Cardiac fibroblast (primary cell): ENCODE measurements at regions not wholly inside any gene's neighbourhood (a gene's known extent, or its start where the extent isn't known, plus 50 kb on each side); places are given as distances from the start of the nearest gene placed in this dataset.

Experiments
- DNase-seq, 2 donors: peaks; one replicate each; pipeline versions ENCODE4 v3.0.0 to v3.0.0-alpha.2; 2010; ENCODE audit warnings: low read depth in 2 of 2
- H3K4me3 ChIP-seq, 2 donors: replicated peaks in 1 of 2; 1 replicate in 1 of 2; 2 replicates in 1 of 2; pipeline ENCODE4 v1.5.1; 2011; ENCODE audit warnings: low read depth in 2 of 2, low read length in 2 of 2, mild to moderate bottlenecking in 2 of 2, moderate library complexity in 1 of 2
- CTCF ChIP-seq: IDR thresholded peaks from one replicate; pipeline ENCODE4 v1.5.1; 2011; ENCODE audit warnings: low read depth, mild to moderate bottlenecking, low read length, inconsistent platforms

- no peak overlapping the region for H3K4me3 ChIP-seq
- peak; percentile 1 to 15 for DNase-seq
- TF ChIP-seq CTCF, result peak; percentile 13
These were observed 283.6 kb downstream of the ADRA2A start for GRCh38 chr10:111360260-111360925.

- TF ChIP-seq CTCF, result no peak
- DNase-seq, result no peak
- no peak overlapping the region for H3K4me3 ChIP-seq
These were observed 290.7 kb downstream of the ADRA2A start for GRCh38 chr10:111367531-111367930.

GRCh38 chr10:111370101-111370500, 293.3 kb downstream of the ADRA2A start:
- TF ChIP-seq CTCF, result no peak
- DNase-seq, result peak in 1 of 2 donors; percentile 11
- no peak overlapping the region for H3K4me3 ChIP-seq

GRCh38 chr10:111373696-111374095, 296.9 kb downstream of the ADRA2A start:
- TF ChIP-seq CTCF, result no peak
- no peak for DNase-seq
- H3K4me3 ChIP-seq, result no peak overlapping the region

GRCh38 chr10:111379534-111380187, 302.8 kb downstream of the ADRA2A start:
- no peak for DNase-seq
- no peak for TF ChIP-seq CTCF
- H3K4me3 ChIP-seq, result no peak overlapping the region

- no peak for DNase-seq
- H3K4me3 ChIP-seq, result no peak overlapping the region
- no peak for TF ChIP-seq CTCF
These were observed 307.7 kb downstream of the ADRA2A start for GRCh38 chr10:111384556-111384955.
